GM06990 (cell line): ENCODE measurements at regions not wholly inside any gene's neighbourhood (a gene's known extent, or its start where the extent isn't known, plus 50 kb on each side); places are given as distances from the start of the nearest gene placed in this dataset.

Experiments used
- DNase-seq: peaks from one replicate; pipeline ENCODE4 v3.0.0-alpha.2; 2011; ENCODE audit not compliant: insufficient read length; ENCODE audit errors: extremely low read depth
- H3K27me3 ChIP-seq: replicated peaks from 2 replicates; pipeline ENCODE4 v1.6.0; 2011; ENCODE audit warnings: low read length; ENCODE audit not compliant: control insufficient read depth, insufficient read depth
- H3K36me3 ChIP-seq: 2 replicates; pipeline ENCODE4 v1.5.1; 2011; ENCODE audit warnings: low read length; ENCODE audit not compliant: control insufficient read depth, insufficient read depth
- H3K4me3 ChIP-seq: replicated peaks from 2 replicates; pipeline ENCODE4 v1.5.1; 2011; ENCODE audit warnings: low read depth, mild to moderate bottlenecking, control low read depth, low read length
- TF ChIP-seq, protein P1 (sequence below): IDR thresholded peaks from 2 replicates; pipeline ENCODE4 v1.5.1; 2011; ENCODE audit warnings: low read length, control low read depth, mild to moderate bottlenecking, inconsistent platforms; ENCODE audit not compliant: insufficient read depth, poor library complexity, severe bottlenecking

DNA sequence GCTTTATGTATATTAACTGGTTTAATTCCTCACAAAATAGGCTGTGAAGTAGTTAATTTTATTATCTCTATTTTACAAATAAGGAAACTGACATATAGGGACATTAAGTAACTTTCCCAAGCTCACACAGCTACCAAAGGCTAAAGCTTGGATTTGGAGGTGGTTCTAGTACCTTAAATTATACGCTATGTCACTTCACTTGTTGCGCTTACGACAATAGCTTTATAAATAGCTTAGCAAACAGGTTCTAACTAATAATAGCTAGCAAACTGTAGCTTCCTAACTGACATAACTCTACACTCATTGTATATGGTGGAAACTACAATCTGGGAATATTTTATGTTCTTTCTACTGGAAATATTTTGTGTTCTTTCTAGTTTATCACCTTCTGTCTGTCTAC is 666.4 kb upstream of the CPEB2 start:
- no peak overlapping the region for H3K4me3 ChIP-seq
- DNase-seq, result no peak
- H3K36me3 ChIP-seq, result no peaks in the 10 kb centered on the region
- H3K27me3 ChIP-seq, result no peaks in the 10 kb centered on the region
- TF ChIP-seq, protein P1, sequence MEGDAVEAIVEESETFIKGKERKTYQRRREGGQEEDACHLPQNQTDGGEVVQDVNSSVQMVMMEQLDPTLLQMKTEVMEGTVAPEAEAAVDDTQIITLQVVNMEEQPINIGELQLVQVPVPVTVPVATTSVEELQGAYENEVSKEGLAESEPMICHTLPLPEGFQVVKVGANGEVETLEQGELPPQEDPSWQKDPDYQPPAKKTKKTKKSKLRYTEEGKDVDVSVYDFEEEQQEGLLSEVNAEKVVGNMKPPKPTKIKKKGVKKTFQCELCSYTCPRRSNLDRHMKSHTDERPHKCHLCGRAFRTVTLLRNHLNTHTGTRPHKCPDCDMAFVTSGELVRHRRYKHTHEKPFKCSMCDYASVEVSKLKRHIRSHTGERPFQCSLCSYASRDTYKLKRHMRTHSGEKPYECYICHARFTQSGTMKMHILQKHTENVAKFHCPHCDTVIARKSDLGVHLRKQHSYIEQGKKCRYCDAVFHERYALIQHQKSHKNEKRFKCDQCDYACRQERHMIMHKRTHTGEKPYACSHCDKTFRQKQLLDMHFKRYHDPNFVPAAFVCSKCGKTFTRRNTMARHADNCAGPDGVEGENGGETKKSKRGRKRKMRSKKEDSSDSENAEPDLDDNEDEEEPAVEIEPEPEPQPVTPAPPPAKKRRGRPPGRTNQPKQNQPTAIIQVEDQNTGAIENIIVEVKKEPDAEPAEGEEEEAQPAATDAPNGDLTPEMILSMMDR, result no peak

DNA sequence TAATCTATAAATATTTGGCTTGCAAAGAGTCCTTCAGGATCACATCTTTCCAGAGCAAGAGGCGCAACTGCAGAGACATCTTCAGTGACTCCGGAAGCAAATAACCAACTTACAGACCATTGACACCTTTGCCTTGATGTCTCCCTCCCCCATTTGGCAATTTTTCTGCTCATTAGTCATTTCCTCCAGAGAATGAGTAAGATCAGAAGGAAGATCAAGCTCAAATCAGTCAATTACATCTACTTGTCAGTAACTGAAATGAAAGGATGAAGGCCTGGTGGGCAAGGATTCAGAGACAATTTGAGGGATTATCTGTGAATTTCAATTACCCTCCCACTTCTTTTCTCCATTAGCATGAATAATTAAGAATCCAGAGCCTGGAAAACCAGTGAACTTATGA is 665.6 kb upstream of the CPEB2 start:
- TF ChIP-seq, protein P1, result no peak
- Histone ChIP-seq H3K4me3 (no peak overlapping the region), H3K36me3 (no peaks in the 10 kb centered on the region), H3K27me3 (no peaks in the 10 kb centered on the region)
- peak; percentile 13 for DNase-seq

DNA sequence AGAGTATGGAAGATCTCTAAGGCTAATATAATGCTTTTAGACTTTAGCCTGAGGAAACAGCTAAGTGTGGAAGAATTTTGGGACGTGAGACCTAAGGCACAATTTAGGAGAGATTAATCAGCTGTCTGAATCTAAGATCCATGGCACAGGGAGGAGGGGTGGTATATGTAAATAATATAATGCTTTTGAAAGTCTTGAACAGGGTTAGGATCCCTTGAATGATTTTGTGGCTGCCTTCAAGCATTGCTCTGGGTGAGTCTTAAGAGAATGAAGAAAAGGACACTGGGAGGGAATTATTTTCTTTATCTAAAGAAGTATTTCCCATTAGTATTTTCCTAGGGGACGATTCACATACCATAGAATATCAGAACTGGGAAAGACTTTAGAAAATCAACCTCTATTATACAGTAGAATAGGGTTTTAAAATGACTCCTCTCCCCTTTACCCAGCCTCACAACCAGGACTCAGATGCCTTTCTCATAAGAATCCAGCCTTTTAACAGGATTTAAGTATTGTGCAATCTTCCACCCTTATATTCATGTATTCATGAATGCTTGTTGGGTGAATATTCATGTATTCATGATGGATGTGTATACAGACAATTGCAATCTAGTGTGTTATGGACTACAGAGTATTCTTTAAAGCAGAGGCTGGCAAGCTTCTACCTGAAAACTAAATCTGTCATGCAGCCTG is 664.2 kb upstream of the CPEB2 start:
- no peaks in the 10 kb centered on the region for H3K27me3 ChIP-seq
- TF ChIP-seq, protein P1, result no peak
- H3K36me3 ChIP-seq, result no peaks in the 10 kb centered on the region
- no peak for DNase-seq
- no peak overlapping the region for H3K4me3 ChIP-seq

DNA sequence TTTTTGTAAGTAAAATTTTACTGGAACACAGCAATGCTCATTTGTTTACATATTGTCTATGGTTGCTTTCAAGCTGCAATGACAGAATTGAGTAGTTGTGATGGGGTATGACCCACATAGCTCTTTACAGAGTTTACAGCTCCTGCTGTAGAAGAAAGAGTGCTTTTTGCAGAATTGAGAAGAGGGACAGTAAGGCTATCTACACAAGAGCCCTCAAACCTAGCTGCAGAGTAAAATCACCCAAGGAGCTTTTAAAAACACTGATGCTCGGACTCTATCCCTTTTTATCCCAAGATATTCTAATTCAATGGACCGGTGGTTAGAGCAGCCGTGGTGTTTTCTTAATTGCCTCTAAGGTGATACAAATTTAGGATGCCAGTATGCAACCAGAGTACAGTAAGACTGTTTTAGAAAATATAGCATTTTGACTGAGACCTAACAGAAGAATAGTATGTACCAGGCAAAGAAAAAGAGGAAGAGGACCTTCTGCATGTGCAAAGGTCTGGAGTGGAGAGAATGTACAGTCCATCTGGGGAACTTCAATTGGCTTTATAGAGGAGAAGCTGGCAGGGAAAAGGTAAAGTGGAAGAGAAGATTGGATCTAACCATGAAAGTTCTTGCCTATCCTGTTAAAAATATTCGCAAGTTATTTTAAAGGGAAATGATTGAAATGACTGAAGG is 663.6 kb upstream of the CPEB2 start:
- TF ChIP-seq, protein P1, result no peak
- H3K36me3 ChIP-seq, result no peaks in the 10 kb centered on the region
- no peak overlapping the region for H3K4me3 ChIP-seq
- no peaks in the 10 kb centered on the region for H3K27me3 ChIP-seq
- no peak for DNase-seq

DNA sequence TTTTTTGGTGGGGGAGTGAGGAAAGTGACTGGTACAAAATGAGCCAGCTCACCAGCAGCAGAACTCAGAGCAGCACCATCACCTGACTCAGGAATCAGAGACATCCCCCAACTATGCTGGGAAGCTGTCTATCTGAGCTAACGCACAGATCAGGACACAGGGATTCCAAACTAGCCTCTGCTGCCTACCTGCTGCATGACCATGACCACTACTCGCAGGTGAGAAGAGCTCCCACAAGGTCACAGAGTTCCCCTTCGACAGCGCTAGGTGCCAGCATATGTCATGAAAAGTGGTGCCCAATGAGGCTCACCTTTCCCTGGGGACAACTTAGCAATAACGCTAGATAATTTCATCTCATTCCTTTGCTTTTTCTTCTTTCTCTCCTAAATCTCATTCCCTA is 662.6 kb upstream of the CPEB2 start:
- TF ChIP-seq, protein P1, result no peak
- no peak overlapping the region for H3K4me3 ChIP-seq
- no peaks in the 10 kb centered on the region for H3K27me3 ChIP-seq
- no peaks in the 10 kb centered on the region for H3K36me3 ChIP-seq
- DNase-seq, result no peak
